ENCODE measurements at regions not wholly inside any gene's neighbourhood (a gene's known extent, or its start where the extent isn't known, plus 50 kb on each side); places are given as distances from the start of the nearest gene placed in this dataset.

GRCh38 chr6:16006681-16007080 is 122.2 kb upstream of the MYLIP start:
- H3K27ac Mint-ChIP-seq = no peak overlapping the region
- H2AFZ ChIP-seq = peak overlapping the region; percentile 74; the same call in 1 of the 2 replicates
- H3K27ac ChIP-seq (ENCODE audit: low read depth) = no peak overlapping the region
- H3K4me1 Mint-ChIP-seq = no peaks in the 10 kb centered on the region
- H3K36me3 Mint-ChIP-seq (ENCODE audit: low read depth) = no peaks in the 10 kb centered on the region
- no peak overlapping the region for H3K4me3 ChIP-seq
- H3K9me2 ChIP-seq (ENCODE audit: insufficient read depth) = peaks cover 15% of the 10 kb centered on the region; the same call in 1 of the 2 replicates
- no peaks in the 10 kb centered on the region for H3K27me3 Mint-ChIP-seq (ENCODE audit: insufficient read depth, low read depth, poor library complexity)
- H3K9me3 Mint-ChIP-seq = peaks cover 4% of the 10 kb centered on the region; the same call in 2 of the 3 replicates
- no peaks in the 10 kb centered on the region for H3F3A ChIP-seq (replicated peaks; ENCODE audit: low read depth)
- no peak overlapping the region for H3K4me3 Mint-ChIP-seq
- ATAC-seq (no peak), DNase-seq (ENCODE audit: low spot score) (no peak)
- TF ChIP-seq ZNF462 (CRISPR knock-in tag; IDR thresholded peaks at IDR 0.05) (no peak), EZH2 (IDR thresholded peaks at IDR 0.05; ENCODE audit: low read depth, unreplicated experiment) (no peak), ZNF331 (CRISPR knock-in tag; IDR thresholded peaks at IDR 0.05; ENCODE audit: low read depth) (no peak), CREB1 (CRISPR knock-in tag; IDR thresholded peaks at IDR 0.05; ENCODE audit: low read depth) (no peak), ZNF114 (CRISPR knock-in tag; IDR thresholded peaks at IDR 0.05) (no peak), EZH2phosphoT487 (IDR thresholded peaks at IDR 0.05; ENCODE audit: unreplicated experiment) (no peak), POLR2AphosphoS5 (IDR thresholded peaks at IDR 0.05; ENCODE audit: low read depth) (no peak), REST (IDR thresholded peaks at IDR 0.05; ENCODE audit: unreplicated experiment) (no peak), STAT1 (IDR thresholded peaks at IDR 0.05; ENCODE audit: unreplicated experiment) (no peak), NANOG (IDR thresholded peaks at IDR 0.05; ENCODE audit: borderline replicate concordance) (no peak)
- no peak overlapping the region for H3K4me2 ChIP-seq
- no peaks in the 10 kb centered on the region for H3K27me3 ChIP-seq (ENCODE audit: insufficient read depth)
- H4K20me1 ChIP-seq (replicated peaks; ENCODE audit: insufficient read depth) = no peaks in the 10 kb centered on the region
- H3K4me1 ChIP-seq (ENCODE audit: insufficient read depth) = no peaks in the 10 kb centered on the region
- no peaks in the 10 kb centered on the region for H3K36me3 ChIP-seq (ENCODE audit: insufficient read depth)
- no peaks in the 10 kb centered on the region for H3K79me2 ChIP-seq (replicated peaks; ENCODE audit: insufficient read depth)
